Body of pancreas (tissue), 4 donors: ENCODE measurements at regions not wholly inside any gene's neighbourhood (a gene's known extent, or its start where the extent isn't known, plus 50 kb on each side); places are given as distances from the start of the nearest gene placed in this dataset.
"Not testable (repeated sequence)": the region's sequence is repeated elsewhere in the genome, so short reads cannot be mapped to it uniquely, and the experiment has no call there.

Source experiments
- ATAC-seq: fragments of 150-250 bp; one replicate; pipeline ENCODE4 v1.9.1; 2016
- DNase-seq, 4 donors: peaks; one replicate each; pipeline ENCODE4 v3.0.0-alpha.2; 2019
- H3K27ac ChIP-seq, 4 donors: fragments of 200-600 bp; sonication (generic); 1 replicate in 3 of 4; 2 replicates in 1 of 4; pipeline versions ENCODE4 v1.5.1 to v1.6.1; 2016 to 2019; ENCODE audit warnings: mild to moderate bottlenecking in 1 of 4, mixed read lengths in 1 of 4, moderate library complexity in 1 of 4
- H3K27me3 ChIP-seq, 2 donors: fragments of 200-600 bp; sonication (generic); one replicate each; pipeline ENCODE4 v1.6.0; 2016; ENCODE audit warnings: mild to moderate bottlenecking in 1 of 2
- H3K36me3 ChIP-seq, 2 donors: fragments of 200-600 bp; sonication (generic); replicated peaks in 1 of 2; 2 replicates each; pipeline ENCODE4 v1.5.1; 2016; ENCODE audit warnings: low read depth in 2 of 2; ENCODE audit not compliant: insufficient read depth in 1 of 2
- H3K4me1 ChIP-seq: fragments of 200-600 bp; sonication (generic); one replicate; pipeline ENCODE4 v1.6.0; 2016
- H3K4me3 ChIP-seq, 2 donors: fragments of 200-600 bp; sonication (generic); 1 replicate in 1 of 2; 2 replicates in 1 of 2; pipeline ENCODE4 v1.5.1; 2016 to 2019
- H3K9me3 ChIP-seq, 3 donors: fragments of 200-600 bp; sonication (generic); 1 replicate in 2 of 3; 2 replicates in 1 of 3; pipeline ENCODE4 v1.5.1; 2016
- POLR2A ChIP-seq, 3 donors: fragments of 450-650 bp; IDR thresholded peaks; one replicate each; pipeline ENCODE4 v1.6.1; 2016; ENCODE audit warnings: antibody characterized with exemption in 3 of 3, mild to moderate bottlenecking in 2 of 3
- WGBS, 2 donors: methylation state at CpG; one replicate each; pipeline ENCODE4 v1.1.5; 2017; 5-methylcytosine and 5-hydroxymethylcytosine counted together
- intact Hi-C: fragments of 100-400 bp; cut with DNase I; formaldehyde crosslinking; loops from one replicate; pipeline ENCODE4 v1.15.1; 2023
- TF ChIP-seq, protein P1 (sequence below), 7 experiments: fragments of 450-650 bp in 4 of 7; fragments of 200-600 bp in 3 of 7; sonication (generic) in 3 of 7; IDR thresholded peaks; one replicate each; pipeline ENCODE4 v1.5.1; 2016 to 2019; ENCODE audit warnings: antibody characterized with exemption in 7 of 7

DNA sequence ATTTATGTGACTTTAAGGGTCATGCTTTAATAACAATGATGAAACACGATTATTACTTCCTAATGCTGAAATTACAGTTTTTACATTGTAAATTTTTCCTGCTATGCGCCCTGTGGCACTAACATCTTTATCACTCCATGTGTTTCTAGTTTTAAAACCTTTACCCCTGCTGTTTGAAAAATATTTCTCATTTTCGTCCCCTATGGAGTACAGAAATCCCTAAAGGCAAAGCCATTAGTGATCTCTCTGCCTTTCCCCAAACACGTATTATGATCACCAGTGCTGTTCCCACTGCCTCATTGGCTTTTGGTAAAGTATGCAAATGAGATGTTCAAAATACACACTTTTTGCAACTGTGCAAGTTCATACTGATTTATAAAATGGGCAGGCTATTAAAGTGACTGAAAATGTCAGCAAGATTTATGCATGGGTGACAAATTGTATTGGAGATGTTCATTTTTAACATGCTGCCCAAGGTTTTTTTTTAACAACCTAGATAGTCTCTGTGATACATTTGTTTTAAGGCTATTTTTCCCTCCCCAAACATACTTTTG, 1468.2 kb upstream of the ACVR2A start:
- intact Hi-C loops, result no loop called here
- no peak overlapping the region for H3K27ac ChIP-seq
- no peaks in the 10 kb centered on the region for H3K36me3 ChIP-seq
- TF ChIP-seq, protein P1, sequence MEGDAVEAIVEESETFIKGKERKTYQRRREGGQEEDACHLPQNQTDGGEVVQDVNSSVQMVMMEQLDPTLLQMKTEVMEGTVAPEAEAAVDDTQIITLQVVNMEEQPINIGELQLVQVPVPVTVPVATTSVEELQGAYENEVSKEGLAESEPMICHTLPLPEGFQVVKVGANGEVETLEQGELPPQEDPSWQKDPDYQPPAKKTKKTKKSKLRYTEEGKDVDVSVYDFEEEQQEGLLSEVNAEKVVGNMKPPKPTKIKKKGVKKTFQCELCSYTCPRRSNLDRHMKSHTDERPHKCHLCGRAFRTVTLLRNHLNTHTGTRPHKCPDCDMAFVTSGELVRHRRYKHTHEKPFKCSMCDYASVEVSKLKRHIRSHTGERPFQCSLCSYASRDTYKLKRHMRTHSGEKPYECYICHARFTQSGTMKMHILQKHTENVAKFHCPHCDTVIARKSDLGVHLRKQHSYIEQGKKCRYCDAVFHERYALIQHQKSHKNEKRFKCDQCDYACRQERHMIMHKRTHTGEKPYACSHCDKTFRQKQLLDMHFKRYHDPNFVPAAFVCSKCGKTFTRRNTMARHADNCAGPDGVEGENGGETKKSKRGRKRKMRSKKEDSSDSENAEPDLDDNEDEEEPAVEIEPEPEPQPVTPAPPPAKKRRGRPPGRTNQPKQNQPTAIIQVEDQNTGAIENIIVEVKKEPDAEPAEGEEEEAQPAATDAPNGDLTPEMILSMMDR (IDR thresholded peaks at IDR 0.05), result no peak
- TF ChIP-seq POLR2A (IDR thresholded peaks at IDR 0.05), result no peak
- ATAC-seq (no peak), DNase-seq (no peak)
- H3K27me3 ChIP-seq, result no peaks in the 10 kb centered on the region
- H3K4me3 ChIP-seq, result no peak overlapping the region
- no peaks in the 10 kb centered on the region for H3K9me3 ChIP-seq
- WGBS, 2 donors, result 74 to 79% methylated on average over 4 of the region's 4 CpGs
- no peaks in the 10 kb centered on the region for H3K4me1 ChIP-seq

- H3K4me1 ChIP-seq, result no peaks in the 10 kb centered on the region
- intact Hi-C loops, result no loop called here
- 61 to 76% methylated on average over 1 of the region's 1 CpG for WGBS, 2 donors
Measured at GRCh38 chr2:146374505-146374904, 1470.3 kb upstream of the ACVR2A start.

DNA sequence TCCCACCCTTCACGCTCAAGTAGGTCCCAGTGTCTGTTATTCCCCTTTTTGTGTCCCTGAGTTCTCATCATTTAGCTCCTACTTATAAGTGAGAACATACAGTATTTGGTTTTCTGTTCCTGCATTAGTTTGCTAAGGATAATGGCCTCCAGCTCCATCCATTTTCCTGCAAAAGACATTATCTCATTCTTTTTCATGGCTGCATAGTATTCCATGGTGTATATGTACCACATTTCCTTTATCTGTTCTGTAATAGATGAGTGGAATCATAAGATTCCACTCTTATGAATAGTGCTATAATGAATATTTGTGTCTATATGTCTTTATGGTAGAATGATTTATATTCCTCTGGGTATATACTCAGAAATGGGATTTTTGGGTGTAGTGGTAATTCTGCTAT, 1473.5 kb upstream of the ACVR2A start:
- H3K9me3 ChIP-seq, ATAC-seq, H3K4me1 ChIP-seq, intact Hi-C loops, DNase-seq, H3K27me3 ChIP-seq, H3K27ac ChIP-seq, H3K4me3 ChIP-seq, H3K36me3 ChIP-seq: not testable (repeated sequence)
- 75 to 100% methylated on average over 1 of the region's 1 CpG for WGBS, 2 donors

More at GRCh38 chr2:146374505-146374904, 1470.3 kb upstream of the ACVR2A start:
- no peaks in the 10 kb centered on the region for H3K36me3 ChIP-seq
- ATAC-seq, result no peak
- no peak overlapping the region for H3K4me3 ChIP-seq
- no peak for DNase-seq
- TF ChIP-seq, protein P1 (IDR thresholded peaks at IDR 0.05), result no peak
- no peak for TF ChIP-seq POLR2A (IDR thresholded peaks at IDR 0.05)
- no peak overlapping the region for H3K27ac ChIP-seq
- no peaks in the 10 kb centered on the region for H3K9me3 ChIP-seq
- H3K27me3 ChIP-seq, result no peaks in the 10 kb centered on the region

DNA sequence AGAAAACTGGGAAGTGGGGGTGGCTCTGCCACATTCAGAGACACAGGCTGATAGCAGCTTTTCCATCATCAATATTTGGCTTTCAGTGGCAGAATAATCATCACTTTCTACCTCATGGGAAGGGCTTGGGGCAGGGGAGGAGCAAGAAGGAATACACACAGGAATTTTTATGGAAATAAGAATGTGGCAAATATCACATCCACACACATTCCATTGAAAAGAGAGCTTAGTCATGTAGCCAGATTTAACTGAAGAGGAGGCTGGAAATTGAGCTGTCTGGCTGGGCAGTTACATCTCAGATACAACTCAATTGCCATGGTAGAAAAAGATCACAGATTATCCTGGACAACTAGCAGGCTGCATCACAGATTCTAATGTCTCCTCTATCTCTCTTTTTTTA, 1474.0 kb upstream of the ACVR2A start:
- ATAC-seq, result no peak
- intact Hi-C loops, result no loop called here

DNA sequence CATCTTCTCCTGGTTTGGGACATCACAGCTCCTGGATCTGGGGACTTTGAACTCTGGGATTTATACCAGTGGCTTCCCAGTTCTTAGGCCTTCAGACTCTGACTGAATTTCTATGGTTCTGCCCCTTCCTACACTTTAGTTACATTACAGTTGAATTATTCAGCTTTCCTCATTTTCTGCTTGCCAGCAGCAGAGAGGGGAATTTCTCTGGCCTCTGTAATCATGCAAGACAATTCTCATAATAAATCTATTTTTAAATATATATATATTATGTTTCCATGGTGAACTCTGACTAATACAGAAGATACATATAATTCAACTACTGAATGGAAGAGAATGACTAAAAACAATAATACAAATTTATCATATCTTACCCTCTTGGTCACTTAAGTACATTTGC, 1478.6 kb upstream of the ACVR2A start:
- no peaks in the 10 kb centered on the region for H3K9me3 ChIP-seq
- H3K4me1 ChIP-seq, result no peaks in the 10 kb centered on the region
- TF ChIP-seq, protein P1 (IDR thresholded peaks at IDR 0.05), result no peak
- no peak for TF ChIP-seq POLR2A (IDR thresholded peaks at IDR 0.05)
- intact Hi-C loops, result no loop called here
- H3K27ac ChIP-seq, result no peak overlapping the region
- ATAC-seq (no peak), DNase-seq (no peak)
- H3K36me3 ChIP-seq, result no peaks in the 10 kb centered on the region
- no peaks in the 10 kb centered on the region for H3K27me3 ChIP-seq
- no peak overlapping the region for H3K4me3 ChIP-seq

More for the DNA sequence above, 1474.0 kb upstream of the ACVR2A start:
- no peak for TF ChIP-seq POLR2A (IDR thresholded peaks at IDR 0.05)
- TF ChIP-seq, protein P1 (IDR thresholded peaks at IDR 0.05), result no peak
- Histone ChIP-seq H3K4me1 (no peaks in the 10 kb centered on the region), H3K27me3 (no peaks in the 10 kb centered on the region), H3K9me3 (no peaks in the 10 kb centered on the region), H3K27ac (no peak overlapping the region), H3K36me3 (no peaks in the 10 kb centered on the region), H3K4me3 (no peak overlapping the region)
- no peak for DNase-seq
